Left colon (tissue), 2 donors: ENCODE measurements at regions not wholly inside any gene's neighbourhood (a gene's known extent, or its start where the extent isn't known, plus 50 kb on each side); places are given as distances from the start of the nearest gene placed in this dataset.

Experiments
- ATAC-seq: fragments of 200-7000 bp; cut with Tn5 transposase; one replicate; pipeline ENCODE4 v1.9.1; 2020; ENCODE audit warnings: mild to moderate bottlenecking, moderate library complexity
- DNase-seq, 2 donors: peaks; one replicate each; pipeline ENCODE4 v3.0.0-alpha.2; 2020
- intact Hi-C, 2 donors: fragments of 100-400 bp; cut with DNase I in 1 of 2; cut with micrococcal nuclease in 1 of 2; formaldehyde crosslinking; loops; one replicate each; pipeline versions ENCODE4 v1.11.2 to v1.14.0; 2022; cut with DNase I, micrococcal nuclease
- donor health status: DM: no; HTN: no; CAD: no.
- donor health status: DM: yes; HTN: yes; CAD: no.

- ATAC-seq (no peak), DNase-seq (no peak)
- intact Hi-C loops: no loop called here
Measured at GRCh38 chr10:29839826-29840515, 205.2 kb upstream of the SVIL start.

GRCh38 chr10:29838539-29838938 lies 203.8 kb upstream of the SVIL start:
- DNase-seq (peak in 1 of 2 donors; percentile 78), ATAC-seq (peak; percentile 20)
- intact Hi-C loops: no loop called here

- ATAC-seq (no peak), DNase-seq (no peak)
- intact Hi-C loops: no loop called here
Measured at GRCh38 chr10:29837586-29837985, 202.8 kb upstream of the SVIL start.

- DNase-seq (no peak), ATAC-seq (no peak)
- intact Hi-C loops: no loop called here
Measured at GRCh38 chr10:29836396-29836795, 201.6 kb upstream of the SVIL start.

GRCh38 chr10:29835055-29835454 lies 200.3 kb upstream of the SVIL start:
- no peak for DNase-seq
- intact Hi-C loops: no loop called here
- no peak for ATAC-seq

- no peak for ATAC-seq
- DNase-seq: no peak
- intact Hi-C loops: no loop called here
Measured at GRCh38 chr10:29830531-29831512, 196.1 kb upstream of the SVIL start.

- intact Hi-C loops: no loop called here
- DNase-seq: no peak
- ATAC-seq: no peak
Measured at GRCh38 chr10:29829776-29830175, 195.0 kb upstream of the SVIL start.

GRCh38 chr10:29828956-29829355 lies 194.2 kb upstream of the SVIL start:
- intact Hi-C loops: no loop called here
- ATAC-seq (no peak), DNase-seq (no peak)

GRCh38 chr10:29828440-29828894 lies 193.7 kb upstream of the SVIL start:
- no peak for ATAC-seq
- intact Hi-C loops: no loop called here
- no peak for DNase-seq

- DNase-seq (no peak), ATAC-seq (no peak)
- intact Hi-C loops: no loop called here
Measured at GRCh38 chr10:29827512-29827911, 192.7 kb upstream of the SVIL start.

GRCh38 chr10:29826801-29827450 lies 192.2 kb upstream of the SVIL start:
- no peak for ATAC-seq
- intact Hi-C loops: no loop called here

GRCh38 chr10:29826221-29826620 lies 191.4 kb upstream of the SVIL start:
- intact Hi-C loops: no loop called here
- DNase-seq (no peak), ATAC-seq (no peak)

More at GRCh38 chr10:29826801-29827450, 192.2 kb upstream of the SVIL start:
- no peak for DNase-seq

GRCh38 chr10:29823553-29824080 lies 188.8 kb upstream of the SVIL start:
- ATAC-seq: no peak
- no peak for DNase-seq
- intact Hi-C loops: no loop called here

- ATAC-seq: no peak
- DNase-seq: peak in 1 of 2 donors; percentile 72
- intact Hi-C loops: no loop called here
Measured at GRCh38 chr10:29820890-29821461, 186.2 kb upstream of the SVIL start.

- ATAC-seq (no peak), DNase-seq (no peak)
- intact Hi-C loops: no loop called here
Measured at GRCh38 chr10:29816801-29817558, 182.2 kb upstream of the SVIL start.

GRCh38 chr10:29815572-29815971 lies 180.8 kb upstream of the SVIL start:
- DNase-seq (no peak), ATAC-seq (no peak)
- intact Hi-C loops: no loop called here

GRCh38 chr10:29811751-29812427 lies 177.1 kb upstream of the SVIL start:
- intact Hi-C loops: no loop called here
- peak; percentile 64 for ATAC-seq
- DNase-seq: peak in 1 of 2 donors; percentile 66

GRCh38 chr10:29810816-29811215 lies 176.0 kb upstream of the SVIL start:
- DNase-seq (no peak), ATAC-seq (no peak)
- intact Hi-C loops: no loop called here
